Gastrocnemius medialis (tissue), 4 donors: ENCODE measurements at regions not wholly inside any gene's neighbourhood (a gene's known extent, or its start where the extent isn't known, plus 50 kb on each side); places are given as distances from the start of the nearest gene placed in this dataset.

Source experiments
- POLR2A ChIP-seq, 2 donors: fragments of 450-650 bp; IDR thresholded peaks; one replicate each; pipeline ENCODE4 v1.6.1; 2017; ENCODE audit warnings: antibody characterized with exemption in 2 of 2, mild to moderate bottlenecking in 2 of 2, moderate library complexity in 2 of 2
- TF ChIP-seq, protein P1 (sequence below), 5 experiments: fragments of 450-650 bp in 3 of 5; fragments of 200-600 bp in 2 of 5; sonication (generic) in 2 of 5; IDR thresholded peaks in 4 of 5; conservative IDR thresholded peaks in 1 of 5; 1 replicate in 4 of 5; 2 replicates in 1 of 5; pipeline ENCODE4 v1.5.1; 2016 to 2019; ENCODE audit warnings: antibody characterized with exemption in 5 of 5, mild to moderate bottlenecking in 3 of 5, moderate library complexity in 3 of 5

DNA sequence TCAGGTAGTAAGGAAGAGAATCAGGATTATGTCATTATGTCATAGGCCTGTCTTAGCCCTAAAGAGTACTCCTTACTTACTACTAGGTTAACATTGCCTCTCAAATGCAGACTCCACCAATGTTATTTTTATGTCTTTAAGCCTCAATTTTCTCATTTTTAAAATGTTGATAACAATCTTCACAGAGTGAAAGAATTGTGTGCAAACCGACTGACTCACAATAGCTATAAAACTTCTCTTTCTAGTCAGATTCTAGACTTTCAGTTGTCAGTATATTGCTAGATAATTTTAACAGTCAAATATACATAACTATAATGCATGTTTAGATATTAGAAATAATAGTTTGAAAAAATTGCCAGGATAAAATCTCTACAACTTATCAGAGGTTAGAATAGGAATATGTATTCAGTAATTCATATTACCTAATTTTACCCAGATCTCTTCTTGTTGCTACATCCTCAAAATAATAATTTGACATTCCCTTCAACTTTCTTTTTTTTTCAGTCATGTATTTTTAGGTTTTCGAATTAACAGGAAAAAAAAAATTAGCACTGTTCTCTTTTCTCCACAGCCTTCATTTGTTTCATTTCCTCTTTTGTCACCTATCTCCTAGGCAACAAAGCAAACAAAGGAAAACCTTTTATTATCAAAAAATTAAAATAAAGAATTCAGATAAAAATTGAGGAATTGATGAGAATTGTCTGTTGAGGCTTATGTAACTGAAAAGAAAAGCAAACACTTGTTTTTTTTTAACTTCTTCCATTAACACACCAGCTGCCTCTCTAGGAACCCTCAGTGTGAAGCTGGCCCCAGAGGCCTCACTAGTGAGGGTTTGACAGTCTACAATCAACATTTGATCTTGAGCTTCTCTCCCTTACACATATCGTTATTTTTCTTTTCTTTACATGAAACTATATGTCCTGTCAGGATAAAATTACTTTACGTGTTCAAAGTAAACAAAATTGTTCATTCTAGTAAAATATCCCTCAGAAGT lies 279.0 kb downstream of the CALCRL start:
- TF ChIP-seq, protein P1, sequence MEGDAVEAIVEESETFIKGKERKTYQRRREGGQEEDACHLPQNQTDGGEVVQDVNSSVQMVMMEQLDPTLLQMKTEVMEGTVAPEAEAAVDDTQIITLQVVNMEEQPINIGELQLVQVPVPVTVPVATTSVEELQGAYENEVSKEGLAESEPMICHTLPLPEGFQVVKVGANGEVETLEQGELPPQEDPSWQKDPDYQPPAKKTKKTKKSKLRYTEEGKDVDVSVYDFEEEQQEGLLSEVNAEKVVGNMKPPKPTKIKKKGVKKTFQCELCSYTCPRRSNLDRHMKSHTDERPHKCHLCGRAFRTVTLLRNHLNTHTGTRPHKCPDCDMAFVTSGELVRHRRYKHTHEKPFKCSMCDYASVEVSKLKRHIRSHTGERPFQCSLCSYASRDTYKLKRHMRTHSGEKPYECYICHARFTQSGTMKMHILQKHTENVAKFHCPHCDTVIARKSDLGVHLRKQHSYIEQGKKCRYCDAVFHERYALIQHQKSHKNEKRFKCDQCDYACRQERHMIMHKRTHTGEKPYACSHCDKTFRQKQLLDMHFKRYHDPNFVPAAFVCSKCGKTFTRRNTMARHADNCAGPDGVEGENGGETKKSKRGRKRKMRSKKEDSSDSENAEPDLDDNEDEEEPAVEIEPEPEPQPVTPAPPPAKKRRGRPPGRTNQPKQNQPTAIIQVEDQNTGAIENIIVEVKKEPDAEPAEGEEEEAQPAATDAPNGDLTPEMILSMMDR (IDR thresholded peaks at IDR 0.05 in 4 of 5, conservative IDR thresholded peaks at IDR 0.05 in 1 of 5), result no peak
- no peak for TF ChIP-seq POLR2A (IDR thresholded peaks at IDR 0.05)
